Ectodermal cell (in vitro differentiated cells): ENCODE measurements at regions not wholly inside any gene's neighbourhood (a gene's known extent, or its start where the extent isn't known, plus 50 kb on each side); places are given as distances from the start of the nearest gene placed in this dataset.

Source experiments
- H3K27ac ChIP-seq: 2 replicates; pipeline ENCODE4 v1.7.0; 2013; ENCODE audit warnings: mild to moderate bottlenecking, low read depth, low read length; ENCODE audit not compliant: insufficient read depth, poor library complexity, severe bottlenecking
- H3K27me3 ChIP-seq: 2 replicates; pipeline ENCODE4 v1.7.0; 2013; ENCODE audit warnings: mild to moderate bottlenecking, low read length; ENCODE audit not compliant: insufficient read depth, control insufficient read depth, poor library complexity, severe bottlenecking
- H3K36me3 ChIP-seq: one replicate; pipeline ENCODE4 v1.7.0; 2013; ENCODE audit warnings: low read length; ENCODE audit not compliant: control insufficient read depth, insufficient read depth
- H3K4me1 ChIP-seq: one replicate; pipeline ENCODE4 v1.7.0; 2013; ENCODE audit warnings: low read length; ENCODE audit not compliant: control insufficient read depth, insufficient read depth
- H3K4me3 ChIP-seq: 2 replicates; pipeline ENCODE4 v1.7.0; 2013; ENCODE audit warnings: low read depth, low read length, control low read depth; ENCODE audit not compliant: insufficient read depth
- H3K9me3 ChIP-seq: 2 replicates; pipeline ENCODE4 v1.7.0; 2013; ENCODE audit warnings: mild to moderate bottlenecking, low read length, moderate library complexity; ENCODE audit not compliant: control insufficient read depth
- WGBS, 2 experiments: methylation state at CpG; one replicate each; pipeline ENCODE4 v1.1.7; 2013; ENCODE audit warnings: missing lambda C conversion rate in 2 of 2; 5-methylcytosine and 5-hydroxymethylcytosine counted together

DNA sequence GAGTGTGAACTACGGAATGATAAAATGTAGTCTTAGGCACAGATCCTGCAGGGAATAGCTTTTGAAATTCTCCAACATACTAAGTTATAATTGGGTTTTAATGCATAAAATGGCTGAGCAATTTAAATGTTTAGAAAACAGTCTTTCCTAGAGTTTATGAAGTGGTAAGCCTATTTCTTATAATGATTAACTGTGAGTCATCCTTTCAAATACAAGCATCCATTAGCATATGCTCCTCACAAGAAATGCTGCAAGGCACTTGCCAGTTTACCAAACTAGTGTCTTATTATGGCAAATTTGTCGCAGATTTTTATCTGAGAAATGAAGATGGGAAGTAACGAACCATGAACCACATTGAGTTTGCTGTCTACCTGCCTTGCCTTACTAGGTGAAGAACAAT, 101.3 kb upstream of the ESRRG start:
- Histone ChIP-seq H3K27ac (no peak overlapping the region), H3K4me3 (no peak overlapping the region), H3K36me3 (no peaks in the 10 kb centered on the region), H3K4me1 (no peaks in the 10 kb centered on the region), H3K27me3 (no peaks in the 10 kb centered on the region), H3K9me3 (no peaks in the 10 kb centered on the region)
- 79 to 94% methylated on average over 2 to 3 of the region's 3 CpGs for WGBS, 2 experiments

GRCh38 chr1:216823731-216824130, 100.5 kb upstream of the ESRRG start:
- H3K27me3 ChIP-seq: no peaks in the 10 kb centered on the region
- no peaks in the 10 kb centered on the region for H3K4me1 ChIP-seq
- H3K9me3 ChIP-seq: no peaks in the 10 kb centered on the region
- no peak overlapping the region for H3K4me3 ChIP-seq
- H3K27ac ChIP-seq: no peak overlapping the region
- 96 to 100% methylated on average over 2 of the region's 2 CpGs for whole genome bisulfite sequencing, 2 experiments
- no peaks in the 10 kb centered on the region for H3K36me3 ChIP-seq

DNA sequence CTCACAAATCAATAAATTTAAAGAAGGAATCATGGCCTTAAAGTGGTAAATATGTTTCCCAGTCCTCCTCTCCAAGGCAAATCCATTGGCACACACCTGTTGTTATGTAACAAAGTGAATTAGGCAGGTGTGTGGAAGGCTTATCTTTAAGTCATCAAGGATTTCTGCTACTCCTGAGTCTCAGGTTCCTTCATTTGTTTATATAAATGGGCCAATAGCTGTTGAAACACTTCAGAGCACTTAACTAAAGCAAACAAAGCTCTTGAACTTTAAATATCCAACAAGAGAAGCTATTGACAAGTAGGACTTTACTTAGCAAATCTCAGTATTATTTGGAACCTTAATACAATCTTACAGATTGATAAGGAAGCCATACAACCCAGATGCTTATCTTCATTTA, 99.3 kb upstream of the ESRRG start:
- Histone ChIP-seq H3K4me3 (no peak overlapping the region), H3K27ac (no peak overlapping the region), H3K9me3 (no peaks in the 10 kb centered on the region), H3K4me1 (no peaks in the 10 kb centered on the region), H3K36me3 (no peaks in the 10 kb centered on the region), H3K27me3 (no peaks in the 10 kb centered on the region)

GRCh38 chr1:216820345-216820744, 97.1 kb upstream of the ESRRG start:
- no peaks in the 10 kb centered on the region for H3K36me3 ChIP-seq
- no peaks in the 10 kb centered on the region for H3K4me1 ChIP-seq
- H3K4me3 ChIP-seq: no peak overlapping the region
- H3K27ac ChIP-seq: no peak overlapping the region
- no peaks in the 10 kb centered on the region for H3K9me3 ChIP-seq
- H3K27me3 ChIP-seq: no peaks in the 10 kb centered on the region
- 76 to 78% methylated on average over 2 of the region's 3 CpGs for WGBS, 2 experiments

DNA sequence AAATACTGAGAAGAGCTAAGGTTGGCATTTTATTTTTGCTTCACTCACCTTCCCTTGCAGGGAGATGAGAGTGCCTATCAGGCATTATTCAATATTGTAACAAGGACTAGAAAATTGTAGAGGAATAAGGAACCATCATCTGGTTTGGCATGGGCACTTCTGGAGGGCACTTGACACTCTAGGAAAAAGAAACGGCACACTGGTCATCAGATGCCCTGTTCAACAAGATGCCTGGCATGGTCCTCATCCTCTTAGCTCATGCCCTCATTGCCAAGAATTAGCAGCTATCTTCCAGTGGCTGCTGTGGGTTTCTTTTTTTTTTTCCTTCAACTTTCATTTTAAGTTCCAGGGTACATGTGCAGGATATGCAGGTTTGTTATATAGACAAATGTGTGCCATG, 95.1 kb upstream of the ESRRG start:
- Histone ChIP-seq H3K36me3 (no peaks in the 10 kb centered on the region), H3K4me1 (no peaks in the 10 kb centered on the region), H3K4me3 (no peak overlapping the region), H3K9me3 (no peaks in the 10 kb centered on the region), H3K27ac (no peak overlapping the region), H3K27me3 (no peaks in the 10 kb centered on the region)
- 91 to 100% methylated on average over 1 of the region's 1 CpG for WGBS, 2 experiments

- Histone ChIP-seq H3K27ac (no peak overlapping the region), H3K4me1 (no peaks in the 10 kb centered on the region), H3K9me3 (no peaks in the 10 kb centered on the region), H3K27me3 (no peaks in the 10 kb centered on the region), H3K36me3 (no peaks in the 10 kb centered on the region), H3K4me3 (no peak overlapping the region)
- WGBS, 2 experiments: 92 to 94% methylated on average over 11 of the region's 11 CpGs
Observed at GRCh38 chr1:216815260-216816131, 92.3 kb upstream of the ESRRG start.

DNA sequence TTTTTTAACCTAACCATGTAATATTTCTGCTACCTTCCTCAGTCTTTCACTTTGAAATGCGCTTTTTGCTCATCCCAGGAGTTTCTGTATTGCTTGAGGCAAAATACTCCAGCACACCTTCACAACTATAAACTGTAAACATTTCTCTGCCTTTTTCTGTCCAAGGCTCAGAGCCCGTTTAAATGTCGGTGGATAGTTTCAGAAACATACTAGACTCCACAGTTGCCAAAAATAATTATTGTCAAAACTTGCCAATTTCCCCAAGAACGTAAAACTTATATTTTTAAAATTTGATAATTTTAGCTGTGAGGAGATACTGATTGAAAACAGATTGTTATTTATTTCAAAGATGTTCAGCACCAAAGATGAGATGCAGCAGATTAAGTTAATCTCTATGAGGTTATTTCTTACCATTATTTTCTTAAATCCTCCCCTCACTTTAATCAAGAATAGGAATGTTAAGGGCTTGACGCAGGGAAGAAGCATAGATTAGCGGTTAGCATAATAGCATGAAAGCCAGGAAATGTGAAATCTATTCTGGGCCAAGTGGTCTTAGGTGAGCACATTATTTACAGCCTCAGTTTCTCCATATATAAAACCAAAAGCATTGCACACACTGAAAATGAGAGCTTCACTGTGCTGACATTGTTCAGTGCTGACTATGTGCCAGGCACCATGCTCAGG, 91.5 kb upstream of the ESRRG start:
- H3K9me3 ChIP-seq: no peaks in the 10 kb centered on the region
- no peaks in the 10 kb centered on the region for H3K27me3 ChIP-seq
- no peaks in the 10 kb centered on the region for H3K36me3 ChIP-seq
- WGBS, 2 experiments: 94 to 97% methylated on average over 3 to 6 of the region's 6 CpGs
- no peak overlapping the region for H3K4me3 ChIP-seq
- no peak overlapping the region for H3K27ac ChIP-seq
- no peaks in the 10 kb centered on the region for H3K4me1 ChIP-seq

GRCh38 chr1:216812966-216813365, 89.7 kb upstream of the ESRRG start:
- no peaks in the 10 kb centered on the region for H3K9me3 ChIP-seq
- H3K36me3 ChIP-seq: no peaks in the 10 kb centered on the region
- no peaks in the 10 kb centered on the region for H3K4me1 ChIP-seq
- H3K4me3 ChIP-seq: no peak overlapping the region
- H3K27ac ChIP-seq: no peak overlapping the region
- no peaks in the 10 kb centered on the region for H3K27me3 ChIP-seq
- 94 to 95% methylated on average over 4 of the region's 4 CpGs for WGBS, 2 experiments

DNA sequence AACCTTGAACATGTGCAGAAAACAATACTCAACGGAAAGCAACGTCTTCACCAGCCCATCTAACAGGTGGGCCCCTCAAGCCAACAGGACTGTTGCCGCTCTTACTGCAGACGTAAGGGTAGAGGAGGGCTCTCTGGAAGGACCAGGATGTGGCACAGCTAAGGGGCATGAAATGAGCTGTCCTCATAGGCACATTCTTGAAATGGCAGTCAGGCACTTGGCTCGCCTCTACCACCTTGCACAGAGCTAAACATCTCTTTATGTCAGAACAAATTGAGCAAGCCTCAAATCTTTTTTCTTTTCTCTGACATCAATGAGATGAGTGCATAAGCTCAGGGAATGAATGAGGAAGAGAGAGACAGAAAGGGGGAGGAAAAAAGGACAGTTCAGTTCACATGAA, 86.4 kb upstream of the ESRRG start:
- H3K27me3 ChIP-seq: no peaks in the 10 kb centered on the region
- no peaks in the 10 kb centered on the region for H3K9me3 ChIP-seq
- H3K4me3 ChIP-seq: no peak overlapping the region
- WGBS, 2 experiments: 70% methylated on average over 5 of the region's 5 CpGs
- H3K4me1 ChIP-seq: no peaks in the 10 kb centered on the region
- H3K27ac ChIP-seq: no peak overlapping the region
- H3K36me3 ChIP-seq: no peaks in the 10 kb centered on the region

- Histone ChIP-seq H3K36me3 (no peaks in the 10 kb centered on the region), H3K4me1 (no peaks in the 10 kb centered on the region), H3K4me3 (no peak overlapping the region), H3K9me3 (no peaks in the 10 kb centered on the region), H3K27ac (no peak overlapping the region), H3K27me3 (no peaks in the 10 kb centered on the region)
- WGBS, 2 experiments: 93% methylated on average over 1 of the region's 1 CpG
Observed at GRCh38 chr1:216807696-216808095, 84.5 kb upstream of the ESRRG start.
